ENCODE measurements at regions not wholly inside any gene's neighbourhood (a gene's known extent, or its start where the extent isn't known, plus 50 kb on each side); places are given as distances from the start of the nearest gene placed in this dataset.

- TF ChIP-seq FOXM1 (IDR thresholded peaks at IDR 0.05; ENCODE audit: borderline replicate concordance) (no peak), LEF1 (IDR thresholded peaks at IDR 0.05; ENCODE audit: borderline replicate concordance) (no peak), BHLHE40 (IDR thresholded peaks at IDR 0.05; ENCODE audit: borderline replicate concordance) (no peak), SP1 (IDR thresholded peaks at IDR 0.05) (no peak), HDGF (IDR thresholded peaks at IDR 0.05; ENCODE audit: borderline replicate concordance) (no peak)
Observed at GRCh38 chr7:18434171-18434570, 61.4 kb upstream of the HDAC9 start.
